Right lobe of liver (tissue), 6 donors: ENCODE measurements at regions not wholly inside any gene's neighbourhood (a gene's known extent, or its start where the extent isn't known, plus 50 kb on each side); places are given as distances from the start of the nearest gene placed in this dataset.
"Not testable (repeated sequence)": the region's sequence is repeated elsewhere in the genome, so short reads cannot be mapped to it uniquely, and the experiment has no call there.

Experiments used
- ATAC-seq, 4 donors: fragments of 200-7000 bp; cut with Tn5 transposase; one replicate each; pipeline ENCODE4 v1.9.1; 2020; ENCODE audit warnings: mild to moderate bottlenecking in 4 of 4, moderate library complexity in 4 of 4
- DNase-seq, 3 donors: peaks; one replicate each; pipeline ENCODE4 v3.0.0-alpha.2; 2020
- H3K27ac ChIP-seq, 3 donors: fragments of 200-600 bp; one replicate each; pipeline ENCODE4 v1.8.0; 2022
- H3K27me3 ChIP-seq, 2 donors: fragments of 200-600 bp; one replicate each; pipeline ENCODE4 v1.8.0; 2022
- H3K36me3 ChIP-seq, 4 donors: fragments of 200-600 bp; sonication (generic) in 1 of 4; one replicate each; pipeline versions ENCODE4 v1.5.1 to v1.8.0; 2017 to 2022; ENCODE audit warnings: control low read depth in 1 of 4
- H3K4me1 ChIP-seq, 4 donors: fragments of 200-600 bp; sonication (generic) in 1 of 4; one replicate each; pipeline versions ENCODE4 v1.5.1 to v1.8.0; 2017 to 2022; ENCODE audit warnings: control low read depth in 1 of 4
- H3K4me3 ChIP-seq, 3 donors: fragments of 200-600 bp; one replicate each; pipeline ENCODE4 v1.8.0; 2022
- H3K9me3 ChIP-seq, 4 donors: fragments of 200-600 bp; sonication (generic) in 1 of 4; one replicate each; pipeline versions ENCODE4 v1.5.1 to v1.8.0; 2017 to 2022; ENCODE audit warnings: control low read depth in 1 of 4
- POLR2A ChIP-seq: fragments of 450-650 bp; IDR thresholded peaks from one replicate; pipeline ENCODE4 v1.6.1; 2017; ENCODE audit warnings: antibody characterized with exemption, mild to moderate bottlenecking
- WGBS: methylation state at CpG from one replicate; pipeline ENCODE4 v1.1.6; 2018; ENCODE audit warnings: low coverage, low lambda C conversion rate; ENCODE audit not compliant: insufficient coverage; ENCODE audit errors: missing lambda C conversion rate; 5-methylcytosine and 5-hydroxymethylcytosine counted together
- intact Hi-C, 2 donors: fragments of 100-400 bp; cut with DNase I; formaldehyde crosslinking; loops; one replicate each; pipeline versions ENCODE4 v1.11.2 to v1.14.1; 2022
- TF ChIP-seq, protein P1 (sequence below), 4 donors: fragments of 200-600 bp in 3 of 4; fragments of 450-650 bp in 1 of 4; IDR thresholded peaks; one replicate each; pipeline versions ENCODE4 v1.5.1 to v1.8.0; 2016 to 2022; ENCODE audit warnings: antibody characterized with exemption in 4 of 4, mild to moderate bottlenecking in 2 of 4
- donor health status: DM: no; HTN: yes; CAD: no.
- donor health status: DM: no; HTN: no; CAD: no.
- donor health status: DM: no; HTN: no; CAD: no.
- donor health status: DM: no; HTN: yes; CAD: no.
- donor health status: DM: no; HTN: yes; CAD: no.

DNA sequence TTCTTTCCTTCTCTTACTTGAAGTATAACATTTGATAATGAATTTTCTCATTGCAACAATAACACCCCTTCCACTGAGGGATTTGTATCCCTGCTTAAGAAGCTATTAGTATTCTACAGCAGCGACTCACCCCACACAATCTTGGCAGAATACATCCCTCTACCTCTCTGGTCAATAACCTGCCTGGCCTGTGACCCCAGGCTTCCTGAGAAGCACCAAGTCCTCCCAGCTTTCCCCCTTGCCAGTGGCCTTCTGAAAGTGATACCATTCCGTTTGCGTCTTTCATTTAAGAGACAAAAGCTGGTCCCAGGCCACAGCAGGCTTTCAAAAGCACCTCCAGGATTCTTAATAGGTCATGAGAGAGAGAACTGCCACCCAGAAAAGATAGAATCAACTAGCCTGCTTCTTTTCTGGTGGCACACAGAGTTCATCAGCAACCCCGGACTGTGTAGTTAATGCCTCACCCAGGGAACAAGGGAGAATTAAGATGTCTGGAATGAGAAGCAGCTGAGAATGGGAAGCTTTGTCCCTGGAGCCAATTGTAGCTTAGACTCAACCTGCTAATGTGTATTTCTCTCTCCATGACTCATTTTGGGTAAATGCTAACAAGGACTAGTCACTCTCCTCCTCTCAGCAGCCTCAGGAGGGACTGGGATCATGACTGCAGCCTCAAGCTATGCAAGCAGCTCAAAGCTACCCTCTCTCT is 101.0 kb upstream of the CPNE4 start:
- H3K36me3 ChIP-seq = no peaks in the 10 kb centered on the region
- ATAC-seq (no peak), DNase-seq (no peak)
- intact Hi-C loops = no loop called here
- H3K4me3 ChIP-seq = no peak overlapping the region
- no peak overlapping the region for H3K27ac ChIP-seq
- 48% methylated on average over 4 of the region's 4 CpGs for WGBS
- no peaks in the 10 kb centered on the region for H3K4me1 ChIP-seq
- TF ChIP-seq, protein P1, sequence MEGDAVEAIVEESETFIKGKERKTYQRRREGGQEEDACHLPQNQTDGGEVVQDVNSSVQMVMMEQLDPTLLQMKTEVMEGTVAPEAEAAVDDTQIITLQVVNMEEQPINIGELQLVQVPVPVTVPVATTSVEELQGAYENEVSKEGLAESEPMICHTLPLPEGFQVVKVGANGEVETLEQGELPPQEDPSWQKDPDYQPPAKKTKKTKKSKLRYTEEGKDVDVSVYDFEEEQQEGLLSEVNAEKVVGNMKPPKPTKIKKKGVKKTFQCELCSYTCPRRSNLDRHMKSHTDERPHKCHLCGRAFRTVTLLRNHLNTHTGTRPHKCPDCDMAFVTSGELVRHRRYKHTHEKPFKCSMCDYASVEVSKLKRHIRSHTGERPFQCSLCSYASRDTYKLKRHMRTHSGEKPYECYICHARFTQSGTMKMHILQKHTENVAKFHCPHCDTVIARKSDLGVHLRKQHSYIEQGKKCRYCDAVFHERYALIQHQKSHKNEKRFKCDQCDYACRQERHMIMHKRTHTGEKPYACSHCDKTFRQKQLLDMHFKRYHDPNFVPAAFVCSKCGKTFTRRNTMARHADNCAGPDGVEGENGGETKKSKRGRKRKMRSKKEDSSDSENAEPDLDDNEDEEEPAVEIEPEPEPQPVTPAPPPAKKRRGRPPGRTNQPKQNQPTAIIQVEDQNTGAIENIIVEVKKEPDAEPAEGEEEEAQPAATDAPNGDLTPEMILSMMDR (IDR thresholded peaks at IDR 0.05) = no peak
- TF ChIP-seq POLR2A = no peak
- no peaks in the 10 kb centered on the region for H3K27me3 ChIP-seq
- no peaks in the 10 kb centered on the region for H3K9me3 ChIP-seq

DNA sequence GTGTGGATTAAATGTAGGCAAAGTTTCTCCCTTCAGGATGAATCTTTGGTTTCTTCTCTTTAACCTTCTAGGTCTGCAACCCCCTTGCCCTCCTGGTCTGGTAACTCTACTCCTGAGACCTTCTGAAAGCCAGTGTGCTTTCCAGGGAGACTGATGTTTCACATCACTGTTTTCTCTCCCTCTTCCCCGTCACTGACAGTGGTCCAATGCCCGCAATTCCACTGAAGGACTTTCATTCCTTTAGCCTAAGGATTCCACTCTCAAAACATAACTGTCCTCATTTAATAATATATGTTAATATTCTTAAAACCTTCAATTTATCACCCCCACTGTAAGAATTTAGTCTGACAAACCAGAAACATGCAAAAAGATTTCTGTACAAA is 101.5 kb upstream of the CPNE4 start:
- intact Hi-C loops = no loop called here
- TF ChIP-seq, protein P1 (IDR thresholded peaks at IDR 0.05) = no peak
- no peak for TF ChIP-seq POLR2A
- H3K27ac ChIP-seq = no peak overlapping the region

DNA sequence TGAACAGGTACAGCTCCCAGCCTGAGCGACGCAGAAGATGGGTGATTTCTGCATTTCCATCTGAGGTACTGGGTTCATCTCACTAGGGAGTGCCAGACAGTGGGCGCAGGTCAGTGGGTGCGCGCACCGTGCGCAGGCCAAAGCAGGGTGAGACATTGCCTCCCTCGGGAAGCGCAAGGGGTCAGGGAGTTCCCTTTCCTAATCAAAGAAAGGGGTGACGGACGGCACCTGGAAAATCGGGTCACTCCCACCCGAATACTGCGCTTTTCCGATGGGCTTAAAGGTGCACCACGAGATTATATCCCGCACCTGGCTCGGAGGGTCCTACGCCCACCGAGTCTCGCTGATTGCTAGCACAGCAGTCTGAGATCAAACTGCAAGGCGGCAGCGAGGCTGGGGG is 102.1 kb upstream of the CPNE4 start:
- H3K27me3 ChIP-seq, H3K4me3 ChIP-seq, H3K36me3 ChIP-seq, intact Hi-C loops, H3K4me1 ChIP-seq, H3K27ac ChIP-seq, DNase-seq, H3K9me3 ChIP-seq, ATAC-seq: not testable (repeated sequence)
- WGBS = 58% methylated on average over 8 of the region's 23 CpGs

More for the DNA sequence above, 101.5 kb upstream of the CPNE4 start:
- H3K9me3 ChIP-seq = no peaks in the 10 kb centered on the region
- H3K4me3 ChIP-seq = no peak overlapping the region
- no peaks in the 10 kb centered on the region for H3K27me3 ChIP-seq
- WGBS = 33% methylated on average over 2 of the region's 2 CpGs
- no peak for ATAC-seq
- no peak for DNase-seq
- no peaks in the 10 kb centered on the region for H3K36me3 ChIP-seq
- H3K4me1 ChIP-seq = no peaks in the 10 kb centered on the region

DNA sequence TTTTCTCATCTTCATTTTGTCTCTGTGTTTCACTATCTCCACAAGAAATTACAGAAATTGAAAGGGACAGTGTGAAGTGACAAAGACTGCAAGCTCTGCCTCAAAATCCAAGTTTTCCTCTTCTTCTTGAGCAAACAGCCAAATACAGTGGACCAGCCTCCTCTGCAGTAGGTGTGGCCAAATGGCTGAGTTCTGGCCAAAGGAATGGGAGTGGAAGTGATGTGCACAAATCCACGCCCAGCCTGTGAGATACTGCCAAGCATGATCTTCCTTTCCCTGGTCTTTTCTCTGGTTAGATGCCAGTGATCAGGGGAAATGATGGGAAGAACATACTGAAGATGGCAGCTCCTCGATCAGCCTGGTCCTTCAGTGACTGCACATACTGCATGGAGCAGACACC is 111.0 kb upstream of the CPNE4 start:
- no peak overlapping the region for H3K4me3 ChIP-seq
- no peak overlapping the region for H3K27ac ChIP-seq
- no peak for ATAC-seq
- H3K4me1 ChIP-seq = no peaks in the 10 kb centered on the region
- TF ChIP-seq, protein P1 (IDR thresholded peaks at IDR 0.05) = no peak
- no peak for TF ChIP-seq POLR2A
- H3K36me3 ChIP-seq = no peaks in the 10 kb centered on the region
- WGBS = 46% methylated on average over 2 of the region's 2 CpGs
- H3K27me3 ChIP-seq = no peaks in the 10 kb centered on the region
- no peaks in the 10 kb centered on the region for H3K9me3 ChIP-seq
- DNase-seq = no peak
- intact Hi-C loops = no loop called here

DNA sequence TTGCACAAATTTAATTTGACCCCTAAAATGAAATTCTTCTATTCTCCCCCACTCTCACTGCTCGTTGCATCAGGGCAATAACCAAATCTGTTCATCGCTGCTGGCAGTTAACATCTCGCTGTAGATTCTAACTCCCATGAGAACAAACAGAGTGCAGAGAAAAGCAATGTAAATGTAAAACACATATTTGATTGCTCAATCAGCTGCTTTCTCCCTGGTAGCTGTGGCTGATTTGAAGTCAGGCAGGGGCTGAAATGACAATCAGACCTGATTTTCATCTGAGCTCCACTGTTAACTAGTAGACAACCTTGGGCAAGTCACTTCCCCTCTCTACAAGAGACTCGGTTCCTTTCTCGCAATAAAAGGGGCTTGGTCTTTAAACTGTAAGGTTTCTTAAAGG is 119.8 kb upstream of the CPNE4 start:
- H3K27ac ChIP-seq = no peak overlapping the region
- no peaks in the 10 kb centered on the region for H3K9me3 ChIP-seq
- intact Hi-C loops = no loop called here
- DNase-seq (no peak), ATAC-seq (no peak)
- H3K4me3 ChIP-seq = no peak overlapping the region
- TF ChIP-seq, protein P1 (IDR thresholded peaks at IDR 0.05) = no peak
- no peak for TF ChIP-seq POLR2A
- H3K36me3 ChIP-seq = no peaks in the 10 kb centered on the region
- 58% methylated on average over 5 of the region's 5 CpGs for WGBS
- no peaks in the 10 kb centered on the region for H3K4me1 ChIP-seq
- H3K27me3 ChIP-seq = no peaks in the 10 kb centered on the region
